A673 (cell line): ENCODE measurements at regions not wholly inside any gene's neighbourhood (a gene's known extent, or its start where the extent isn't known, plus 50 kb on each side); places are given as distances from the start of the nearest gene placed in this dataset.

Source experiments
- BruUV-seq: library from RNA; stranded (reverse); fragments of 400-500 nt; replicated peaks from 2 replicates; lab custom pipeline; 2021; lab: Mats Ljungman, UMichigan
- CTCF ChIA-PET: fragments of 300-600 bp; sonication (Branson Sonifier 250); formaldehyde crosslinking; loops from one replicate; lab custom pipeline; 2022; ENCODE audit warnings: antibody characterized with exemption; lab: Charles Lee
- POLR2A ChIA-PET: fragments of 300-600 bp; sonication (Branson Sonifier 250); formaldehyde crosslinking; loops from one replicate; lab custom pipeline; 2022; ENCODE audit warnings: antibody characterized with exemption; ENCODE audit not compliant: low non-redundant PET; lab: Charles Lee
- DNase-seq: peaks from one replicate; pipeline ENCODE4 v3.0.0-alpha.2; 2015; ENCODE audit warnings: low spot score
- H3K27ac ChIP-seq: fragments of 200-600 bp; sonication (generic); 2 replicates; pipeline ENCODE4 v1.5.1; 2016; ENCODE audit warnings: mixed run types, low read depth, mild to moderate bottlenecking, mixed read lengths, antibody characterized with exemption, low read length; ENCODE audit not compliant: poor library complexity, severe bottlenecking
- H3K27me3 ChIP-seq: fragments of 200-600 bp; sonication (generic); replicated peaks from 2 replicates; pipeline ENCODE4 v1.6.1; 2017; ENCODE audit warnings: mixed run types, low read depth, mild to moderate bottlenecking, mixed read lengths, antibody characterized with exemption, low read length; ENCODE audit not compliant: insufficient read depth, poor library complexity
- H3K36me3 ChIP-seq: fragments of 200-600 bp; sonication (generic); 2 replicates; pipeline ENCODE4 v1.6.1; 2016; ENCODE audit warnings: mixed run types, mild to moderate bottlenecking, mixed read lengths, antibody characterized with exemption, low read length; ENCODE audit not compliant: insufficient read depth, poor library complexity, severe bottlenecking
- H3K4me1 ChIP-seq: fragments of 200-600 bp; sonication (generic); 2 replicates; pipeline ENCODE4 v1.6.1; 2017; ENCODE audit warnings: mixed run types, mild to moderate bottlenecking, mixed read lengths, antibody characterized with exemption, low read length; ENCODE audit not compliant: insufficient read depth, poor library complexity, severe bottlenecking
- H3K4me3 ChIP-seq: fragments of 200-600 bp; sonication (generic); 2 replicates; pipeline ENCODE4 v1.5.1; 2016; ENCODE audit warnings: low read depth, mixed run types, mild to moderate bottlenecking, mixed read lengths, low read length; ENCODE audit not compliant: poor library complexity, severe bottlenecking
- H3K9me3 ChIP-seq: fragments of 200-600 bp; sonication (generic); 2 replicates; pipeline ENCODE4 v1.6.1; 2016; ENCODE audit warnings: mixed run types, low read depth, mild to moderate bottlenecking, mixed read lengths, antibody characterized with exemption, low read length; ENCODE audit not compliant: poor library complexity, severe bottlenecking
- CTCF ChIP-seq: fragments of 300-800, 200-600 bp; sonication (generic); conservative IDR thresholded peaks from 2 replicates; pipeline ENCODE4 v1.5.1; 2017; ENCODE audit warnings: low read depth, mild to moderate bottlenecking, antibody characterized with exemption, low read length, moderate library complexity, mixed read lengths
- EZH2 ChIP-seq: fragments of 200-600 bp; sonication (generic); IDR thresholded peaks from 2 replicates; pipeline ENCODE4 v1.6.1; 2017; ENCODE audit warnings: borderline replicate concordance, low read depth, mild to moderate bottlenecking, mixed read lengths, antibody characterized with exemption, low read length; ENCODE audit not compliant: poor library complexity, severe bottlenecking
- intact Hi-C: fragments of 100-400 bp; cut with micrococcal nuclease; formaldehyde crosslinking; loops from one replicate; pipeline ENCODE4 v1.10.0; 2022; ENCODE audit not compliant: unreplicated experiment

- Histone ChIP-seq H3K9me3 (no peaks in the 10 kb centered on the region), H3K36me3 (no peaks in the 10 kb centered on the region), H3K27me3 (no peaks in the 10 kb centered on the region), H3K4me1 (peaks cover 35% of the 10 kb centered on the region), H3K4me3 (no peak overlapping the region), H3K27ac (peak overlapping the region; percentile 28)
- DNase-seq, result peak; percentile 84
- ChIA-PET POLR2A (no interaction called here), CTCF (interaction anchor here (1.0 kb wide), 1 partner anchor 154 kb away, joined by 4 read pairs; no protein-coding TSS in a partner anchor)
- intact Hi-C loops, result loop anchor here (2.0 to 5.0 kb wide), 2 partner anchors 95 to 168 kb away; no protein-coding TSS in a partner anchor
- no TSS peak for BruUV-seq
- TF ChIP-seq CTCF, result peak; percentile 81
- no peak for TF ChIP-seq EZH2
Measured at GRCh38 chr3:34106879-34107278, 308.4 kb downstream of the PDCD6IP start.

GRCh38 chr3:34107669-34108068, 309.2 kb downstream of the PDCD6IP start:
- no peak overlapping the region for H3K4me3 ChIP-seq
- H3K27ac ChIP-seq, result peak overlapping the region; percentile 28
- POLR2A ChIA-PET, result no interaction called here
- H3K4me1 ChIP-seq, result peaks cover 27% of the 10 kb centered on the region
- no peak for DNase-seq
- TF ChIP-seq EZH2 (no peak), CTCF (no peak)
- no peaks in the 10 kb centered on the region for H3K27me3 ChIP-seq
- CTCF ChIA-PET, result interaction anchor here (1.0 kb wide), 1 partner anchor 153 kb away, joined by 4 read pairs; no protein-coding TSS in a partner anchor
- no TSS peak for BruUV-seq
- H3K9me3 ChIP-seq, result no peaks in the 10 kb centered on the region
- no peaks in the 10 kb centered on the region for H3K36me3 ChIP-seq
- intact Hi-C loops, result loop anchor here (2.0 to 5.0 kb wide), 2 partner anchors 95 to 167 kb away; no protein-coding TSS in a partner anchor

- BruUV-seq, result no TSS peak
- CTCF ChIA-PET, result no interaction called here
- TF ChIP-seq EZH2 (no peak), CTCF (no peak)
Measured at GRCh38 chr3:34109021-34109420, 310.6 kb downstream of the PDCD6IP start.

More at GRCh38 chr3:34109021-34109420, 310.6 kb downstream of the PDCD6IP start:
- DNase-seq, result no peak
- H3K27me3 ChIP-seq, result no peaks in the 10 kb centered on the region
- peak overlapping the region; percentile 0 for H3K27ac ChIP-seq
- H3K4me3 ChIP-seq, result no peak overlapping the region
- peaks cover 16% of the 10 kb centered on the region for H3K4me1 ChIP-seq
- no peaks in the 10 kb centered on the region for H3K9me3 ChIP-seq
- no peaks in the 10 kb centered on the region for H3K36me3 ChIP-seq
- POLR2A ChIA-PET, result no interaction called here
- intact Hi-C loops, result loop anchor here (5.0 kb wide), 1 partner anchor 93 kb away; no protein-coding TSS in a partner anchor
